ENCODE measurements at regions not wholly inside any gene's neighbourhood (a gene's known extent, or its start where the extent isn't known, plus 50 kb on each side); places are given as distances from the start of the nearest gene placed in this dataset.

DNA sequence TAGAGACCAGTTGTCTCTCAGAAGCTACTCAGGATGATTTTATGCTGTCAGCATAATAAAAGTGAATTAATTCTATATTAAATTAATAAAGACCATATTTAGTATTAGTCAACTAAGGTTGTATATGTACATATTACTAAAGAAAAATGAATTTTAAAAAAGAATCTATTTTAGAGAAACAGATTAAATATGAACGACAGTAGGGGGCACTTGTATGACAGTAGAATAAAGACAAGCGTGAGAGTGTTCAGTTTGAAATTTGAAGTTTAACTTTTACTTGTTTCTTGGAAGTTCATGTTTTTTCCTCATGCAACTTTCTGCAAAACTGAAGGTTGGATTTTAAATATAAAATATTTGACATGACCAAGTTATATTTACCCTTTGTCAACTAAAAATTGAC lies 67.9 kb upstream of the MACF1 start:
- DNase-seq (ENCODE audit: low read depth): no peak

DNA sequence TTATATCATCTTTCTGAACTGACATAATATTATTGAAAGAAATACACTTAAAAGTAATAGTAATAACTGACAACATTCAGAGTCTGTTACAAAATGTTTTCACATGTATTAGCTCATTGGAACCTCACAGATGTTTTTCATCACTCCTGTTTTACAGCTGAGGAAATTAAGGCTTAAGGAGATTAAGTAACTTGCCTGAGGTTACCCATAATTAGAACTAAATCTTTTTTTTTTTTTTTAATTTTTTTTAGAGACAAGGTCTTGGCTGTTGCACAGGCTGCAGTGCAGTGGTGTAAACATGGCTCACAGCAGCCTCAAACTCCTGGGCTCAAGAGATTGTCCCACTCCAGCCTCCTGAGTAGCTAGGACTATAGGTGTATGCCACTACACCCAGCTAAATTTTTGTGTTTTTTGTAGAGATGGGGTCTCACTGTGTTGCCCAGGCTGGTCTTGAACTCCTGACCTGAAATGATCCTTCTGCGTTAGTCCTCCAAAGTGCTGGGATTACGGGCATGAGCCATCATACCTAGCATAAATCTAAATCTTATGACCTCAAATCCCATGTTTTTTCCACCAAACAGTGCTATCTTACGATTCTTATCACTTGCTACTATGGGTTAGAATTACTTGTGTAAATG lies 64.7 kb upstream of the MACF1 start:
- no peak for DNase-seq (ENCODE audit: low read depth)

DNA sequence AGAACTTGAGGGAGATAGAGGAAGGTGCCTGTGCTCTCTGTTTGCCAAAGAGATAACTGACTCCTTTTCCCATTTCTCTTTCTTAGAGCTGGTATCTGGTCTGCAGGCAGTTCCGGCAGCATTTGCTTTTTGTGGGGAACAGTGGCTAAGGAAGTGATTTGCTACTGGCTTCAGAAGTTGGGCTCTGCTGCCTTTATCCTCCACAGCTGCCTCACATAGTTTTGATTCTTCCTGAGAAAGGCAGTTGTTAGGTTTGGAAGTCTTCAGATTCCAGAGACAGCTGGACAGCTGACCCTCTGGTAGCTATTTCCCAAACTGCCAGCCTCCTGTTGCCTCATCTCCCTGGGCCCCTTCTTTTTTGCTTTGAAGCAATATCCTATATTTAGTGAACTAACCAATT lies 62.6 kb upstream of the MACF1 start:
- DNase-seq (ENCODE audit: low read depth): no peak

DNA sequence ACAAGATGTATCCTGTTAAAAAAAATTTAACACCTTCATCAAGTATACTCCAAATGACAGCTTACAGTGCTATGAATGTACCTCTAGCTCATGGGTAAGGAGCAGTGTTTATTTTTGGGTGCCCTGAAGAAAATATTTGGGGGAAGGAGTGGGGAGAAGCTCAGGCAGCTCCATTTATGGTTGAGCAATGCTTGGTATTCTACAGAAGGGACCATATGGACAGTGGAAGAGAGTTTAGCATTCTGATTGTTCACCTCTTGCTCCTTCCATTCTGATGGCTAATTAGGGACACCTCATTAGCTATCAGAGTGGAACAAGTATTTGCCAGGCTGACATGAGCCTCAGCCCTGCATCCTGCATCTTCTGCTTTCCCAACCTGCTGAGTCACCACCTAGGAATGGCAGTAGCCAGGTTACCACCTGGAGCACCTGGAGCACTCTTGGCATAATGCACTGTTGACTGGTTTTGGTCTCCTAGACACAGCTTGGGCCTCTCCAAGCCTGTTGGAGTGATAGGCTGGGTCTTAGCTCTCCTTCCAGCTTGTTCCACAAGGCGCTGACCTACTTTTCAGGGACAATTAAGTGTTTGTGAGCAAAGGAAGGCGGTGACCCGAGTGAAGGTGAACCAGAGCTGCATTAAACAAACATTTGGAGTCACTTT lies 62.0 kb upstream of the MACF1 start:
- DNase-seq (ENCODE audit: low read depth): no peak

DNA sequence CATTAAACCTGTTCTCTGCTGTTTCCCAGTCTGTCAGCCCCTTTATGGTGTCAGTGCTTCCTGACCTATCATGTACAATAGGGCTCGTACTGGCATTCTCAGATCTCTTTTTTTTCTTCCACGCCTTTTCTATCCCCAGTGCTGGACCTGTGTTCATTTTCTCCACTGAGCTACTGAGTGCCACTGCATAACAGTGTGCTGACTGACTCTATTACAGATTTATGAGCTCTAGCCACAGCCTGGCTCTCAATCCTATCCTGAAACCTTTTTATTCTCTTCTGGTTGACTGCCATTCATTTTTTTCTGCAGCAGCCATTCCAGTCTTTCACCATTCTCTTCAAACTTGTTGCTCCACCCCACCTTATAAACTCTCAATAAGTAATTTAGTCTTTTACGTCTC lies 59.6 kb upstream of the MACF1 start:
- no peak for DNase-seq (ENCODE audit: low read depth)

DNA sequence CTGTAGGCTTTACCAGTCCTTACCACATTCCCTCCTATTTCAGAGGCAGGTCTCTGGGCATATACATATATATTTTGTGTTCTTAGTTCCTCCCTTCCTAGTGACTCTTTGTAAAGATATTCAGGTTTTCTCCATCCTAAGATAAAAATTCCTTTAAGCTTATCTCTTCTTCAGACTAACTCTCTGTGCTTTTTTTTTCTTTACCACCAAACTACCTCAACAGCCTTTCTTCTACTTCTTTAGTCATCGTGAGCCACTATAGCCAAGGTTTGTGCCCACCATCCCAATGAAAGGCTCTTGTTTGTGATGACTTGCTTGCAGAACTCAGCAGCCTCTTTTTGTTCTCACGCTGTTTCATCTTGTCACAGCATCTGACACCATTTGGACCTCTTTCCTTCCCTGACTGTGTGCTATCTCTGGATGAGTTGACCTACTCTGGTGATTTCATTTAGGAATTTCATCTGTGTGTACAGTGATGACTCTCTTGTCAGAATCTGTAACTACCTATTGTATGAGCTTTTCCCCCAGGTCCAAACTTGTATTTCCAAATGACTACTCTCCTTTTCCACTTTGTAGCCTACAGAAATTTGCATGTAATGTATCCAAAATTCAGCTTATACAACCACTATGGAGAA lies 59.0 kb upstream of the MACF1 start:
- no peak for DNase-seq (ENCODE audit: low read depth)

DNA sequence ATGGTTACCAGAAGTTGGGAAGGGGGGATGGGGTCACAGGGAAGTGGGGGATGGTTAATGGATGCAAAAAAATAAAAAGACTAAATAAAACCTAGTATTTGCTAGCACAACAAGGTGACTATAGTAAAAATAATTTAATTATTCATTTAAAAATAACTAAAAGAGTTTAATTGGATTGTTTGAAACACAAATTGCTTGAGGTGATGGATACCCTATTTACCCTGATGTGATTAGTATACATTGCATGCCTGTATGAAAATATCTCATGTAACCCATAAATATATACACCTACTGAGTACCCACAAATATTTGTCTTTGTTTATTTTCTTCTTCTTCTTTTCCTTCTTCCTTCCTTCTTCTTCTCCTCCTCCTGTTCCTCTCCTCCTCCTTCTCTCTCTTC lies 57.8 kb upstream of the MACF1 start:
- no peak for DNase-seq (ENCODE audit: low read depth)

DNA sequence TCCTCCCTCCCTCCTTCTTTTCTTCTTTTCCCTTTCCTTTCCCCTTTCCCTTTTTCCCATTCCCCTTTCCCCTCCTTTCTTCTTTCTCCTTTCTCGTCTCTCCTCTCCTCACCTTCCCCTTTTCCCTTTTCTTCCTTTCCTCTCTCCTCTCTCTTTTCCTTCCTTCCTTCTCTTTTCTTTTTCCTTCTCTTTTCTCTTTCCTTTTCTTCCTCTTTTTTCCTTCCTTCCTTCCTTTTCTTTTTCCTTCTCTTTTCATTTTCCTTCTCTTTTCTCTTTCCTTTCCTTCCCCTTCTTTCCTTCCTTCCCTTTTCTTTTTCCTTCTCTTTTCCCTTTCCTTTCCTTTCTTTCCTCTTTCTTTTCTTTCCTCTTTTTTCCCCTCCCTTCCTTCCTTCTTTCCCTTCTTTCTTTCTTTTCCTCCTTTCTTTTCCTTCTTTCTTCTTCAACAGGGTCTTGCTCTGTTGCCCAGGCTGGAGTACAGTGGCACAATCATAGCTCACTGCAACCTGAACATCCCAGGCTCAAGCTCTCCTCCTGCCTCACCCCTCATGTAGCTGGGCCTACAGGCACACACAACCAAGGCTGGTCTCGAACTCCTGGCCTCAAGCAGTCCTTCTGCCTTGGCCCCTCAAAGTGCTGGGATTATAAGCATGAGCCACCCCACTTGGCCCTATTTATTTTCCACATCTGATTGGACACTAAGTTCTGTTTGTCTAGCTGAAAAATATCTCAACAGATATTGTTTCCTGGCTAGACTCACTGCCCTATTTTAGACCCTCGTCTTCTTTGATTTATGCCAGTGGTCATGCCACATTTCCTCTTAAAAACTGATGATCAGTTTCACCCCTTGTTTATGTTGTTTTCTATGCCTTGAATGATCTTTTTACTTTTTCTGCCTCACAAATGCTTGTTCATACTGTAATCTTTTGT lies 57.1 kb upstream of the MACF1 start:
- DNase-seq (ENCODE audit: low read depth): no peak

DNA sequence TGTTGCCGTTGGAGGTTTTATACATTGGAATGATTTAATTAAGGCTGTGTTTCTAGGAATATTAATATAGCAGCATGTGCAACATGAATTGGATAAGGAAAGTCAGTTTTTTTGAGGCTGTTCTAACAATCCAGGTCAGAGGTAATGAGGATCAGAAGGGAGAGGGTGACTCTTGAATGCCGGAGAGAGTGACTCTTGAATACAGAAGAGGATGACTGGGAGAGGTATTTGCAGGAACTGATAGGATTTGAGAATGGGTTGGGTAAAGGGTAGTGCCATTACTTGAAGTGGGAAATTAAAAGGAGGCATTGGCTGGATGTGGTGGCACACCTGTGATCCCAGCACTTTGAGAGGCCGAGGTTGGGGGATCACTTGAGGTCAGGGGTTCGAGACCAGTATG lies 55.6 kb upstream of the MACF1 start:
- no peak for DNase-seq (ENCODE audit: low read depth)

DNA sequence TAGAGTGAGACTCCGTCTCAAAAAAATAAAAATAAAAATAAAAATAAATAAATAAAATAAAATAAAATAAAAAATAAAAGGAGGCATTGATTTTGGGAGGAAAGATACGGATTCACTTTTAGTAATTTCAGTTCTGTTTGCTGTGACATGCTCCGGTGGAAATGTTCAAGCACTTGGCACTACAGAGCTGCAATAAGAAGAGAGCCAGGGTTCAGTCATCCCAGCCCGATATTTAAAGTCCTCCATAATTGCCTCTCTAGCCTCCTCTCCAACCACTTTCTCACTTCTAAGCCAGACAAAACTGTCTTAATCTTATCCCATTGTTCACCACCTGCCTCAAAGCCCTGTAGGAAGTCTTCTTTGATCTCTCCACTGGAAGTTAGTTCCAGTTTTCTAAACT lies 55.0 kb upstream of the MACF1 start:
- no peak for DNase-seq (ENCODE audit: low read depth)

DNA sequence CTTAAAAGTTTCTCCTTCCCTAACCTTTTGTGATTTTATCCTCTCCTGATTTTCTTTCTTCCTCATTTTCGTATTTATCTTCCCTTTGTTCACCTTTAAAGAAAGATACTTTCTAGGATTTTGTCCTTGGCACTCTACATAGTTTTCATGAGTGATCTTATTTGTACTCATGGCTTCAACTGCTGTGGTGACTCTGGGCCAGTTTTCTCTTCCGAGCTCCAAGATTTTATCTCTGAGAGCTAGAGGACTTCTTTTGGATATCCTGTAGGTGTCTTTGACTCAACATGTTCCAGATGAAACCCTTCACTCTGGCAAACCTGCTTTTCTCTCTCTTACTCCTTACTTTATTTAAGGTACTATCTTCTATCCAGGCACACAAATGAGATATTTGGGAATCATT lies 53.7 kb upstream of the MACF1 start:
- DNase-seq (ENCODE audit: low read depth): no peak

DNA sequence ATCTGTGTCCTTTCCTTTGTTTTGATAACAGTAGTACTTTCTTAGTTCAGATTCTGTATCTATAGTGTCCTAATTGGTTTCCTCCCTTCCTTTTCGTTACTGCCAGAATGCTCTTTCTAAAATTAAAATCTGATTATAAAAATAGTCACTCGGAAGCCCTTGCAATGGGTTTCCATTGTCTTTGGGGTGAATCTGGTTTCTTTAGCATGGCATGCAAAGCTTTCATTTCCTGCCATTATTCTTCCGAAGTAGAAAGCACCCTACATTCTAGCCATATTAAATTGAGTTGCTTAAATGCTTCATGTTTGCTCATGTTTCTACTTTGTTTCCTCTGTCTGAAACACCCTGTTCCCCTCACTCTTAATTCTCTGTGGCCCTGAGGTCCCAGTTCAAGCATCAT lies 53.2 kb upstream of the MACF1 start:
- DNase-seq (ENCODE audit: low read depth): no peak

DNA sequence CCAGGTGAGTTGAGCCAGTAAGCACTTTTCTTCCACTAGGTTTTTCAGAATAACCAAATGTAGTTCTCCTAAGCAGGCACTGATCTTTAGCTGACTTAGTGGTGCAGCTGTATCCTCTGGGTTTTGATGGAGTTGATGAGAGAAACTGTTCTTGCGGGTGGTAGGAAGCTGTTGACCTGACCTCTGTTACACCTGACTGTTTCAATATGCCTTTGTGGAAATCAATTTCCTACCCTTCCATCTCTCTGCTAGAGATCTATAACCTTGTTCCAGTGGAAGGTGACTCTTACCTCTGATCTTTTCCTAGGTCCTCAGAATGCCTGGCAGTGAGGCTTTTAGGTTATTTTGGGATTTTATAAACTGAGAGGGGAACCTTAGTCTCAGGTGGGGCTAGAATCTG lies 51.6 kb upstream of the MACF1 start:
- no peak for DNase-seq (ENCODE audit: low read depth)

DNA sequence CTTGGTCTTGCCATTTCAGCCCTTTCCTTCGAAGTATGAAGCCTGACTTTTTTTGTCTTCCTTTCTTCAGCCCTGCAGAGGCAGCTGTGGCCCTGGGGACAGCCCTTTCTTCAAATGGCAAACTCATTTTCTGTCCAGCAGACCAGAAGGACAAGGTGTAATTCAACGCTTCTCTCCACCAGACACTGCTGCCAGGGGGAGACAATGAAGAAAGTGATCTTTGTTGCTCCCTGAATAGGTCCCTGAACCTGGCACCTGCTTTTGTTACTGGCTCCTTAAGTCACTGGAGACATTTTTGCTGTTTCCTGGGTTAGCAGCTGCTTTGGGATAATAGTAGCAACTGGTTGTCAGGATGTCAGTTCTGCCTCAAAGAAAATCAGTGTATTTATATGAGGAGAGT lies 50.8 kb upstream of the MACF1 start:
- DNase-seq (ENCODE audit: low read depth): no peak

DNA sequence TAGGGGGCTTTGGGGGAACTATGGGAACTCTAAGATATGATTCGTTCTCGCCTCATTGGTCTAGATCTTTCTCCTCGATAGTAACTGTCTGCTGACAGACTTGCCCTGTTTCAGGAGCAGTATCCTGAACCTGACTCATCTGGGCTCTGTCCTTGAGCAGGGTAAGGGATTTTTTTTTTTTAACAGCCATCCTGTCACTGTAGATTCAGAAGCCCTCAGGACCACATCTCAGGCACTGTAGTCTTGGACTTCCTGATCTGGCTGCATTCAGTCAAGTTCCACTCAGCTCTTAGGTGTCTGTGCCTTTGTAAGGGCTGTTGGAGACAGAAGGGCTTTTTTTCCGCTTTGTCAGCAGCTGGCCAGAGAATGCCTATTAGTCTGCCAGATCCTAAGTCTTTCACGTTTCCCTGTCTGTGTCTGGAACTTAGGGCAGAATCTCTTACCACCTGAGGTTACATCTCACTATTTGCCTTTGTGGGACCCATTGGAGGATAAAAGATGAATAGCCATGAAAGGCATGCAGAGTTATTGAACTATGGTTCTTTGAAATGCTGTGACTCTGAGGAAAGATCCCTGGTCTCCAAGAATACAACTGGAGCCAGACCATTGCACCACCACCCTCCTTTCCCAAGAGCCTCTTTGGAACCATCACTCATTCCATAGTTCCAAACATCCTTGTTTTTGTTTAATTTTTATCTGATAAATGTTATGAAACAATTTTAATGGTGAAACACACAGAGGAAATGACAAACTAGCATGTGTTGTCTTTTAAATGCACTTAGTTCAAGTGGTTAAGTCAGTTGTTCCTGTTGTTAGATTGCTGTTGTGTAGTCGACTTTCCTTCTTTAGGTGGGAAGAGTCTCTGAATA lies 49.7 kb upstream of the MACF1 start:
- no peak for DNase-seq (ENCODE audit: low read depth)

Data from CMK (cell line).